Kidney capillary endothelial cell (primary cell): ENCODE measurements at regions not wholly inside any gene's neighbourhood (a gene's known extent, or its start where the extent isn't known, plus 50 kb on each side); places are given as distances from the start of the nearest gene placed in this dataset.
"Not testable (repeated sequence)": the region's sequence is repeated elsewhere in the genome, so short reads cannot be mapped to it uniquely, and the experiment has no call there.

ENCODE experiments used
- DNase-seq: peaks from one replicate; pipeline ENCODE4 v3.0.0-alpha.2; 2018; ENCODE audit warnings: low spot score

DNA sequence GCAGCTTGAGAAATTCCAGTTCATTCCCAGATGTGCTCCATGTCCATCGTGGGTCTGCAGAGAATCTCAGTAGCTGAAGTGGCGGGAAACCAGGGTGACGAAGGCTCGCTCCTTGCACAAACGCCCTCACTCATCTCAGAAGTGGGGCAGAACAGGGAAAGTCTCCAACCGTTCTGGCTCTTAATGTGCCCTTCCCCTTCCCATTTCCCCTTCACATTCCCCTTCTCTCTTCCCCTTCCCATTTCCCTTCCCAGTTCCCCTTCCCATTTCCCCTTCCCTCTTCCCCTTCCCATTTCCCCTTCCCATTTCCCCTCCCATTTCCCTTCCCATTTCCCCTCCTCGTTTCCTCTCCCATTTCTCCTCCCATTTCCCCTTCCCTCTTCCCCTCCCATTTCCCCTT lies 108.5 kb downstream of the OLFM1 start:
- not testable (repeated sequence) for DNase-seq

DNA sequence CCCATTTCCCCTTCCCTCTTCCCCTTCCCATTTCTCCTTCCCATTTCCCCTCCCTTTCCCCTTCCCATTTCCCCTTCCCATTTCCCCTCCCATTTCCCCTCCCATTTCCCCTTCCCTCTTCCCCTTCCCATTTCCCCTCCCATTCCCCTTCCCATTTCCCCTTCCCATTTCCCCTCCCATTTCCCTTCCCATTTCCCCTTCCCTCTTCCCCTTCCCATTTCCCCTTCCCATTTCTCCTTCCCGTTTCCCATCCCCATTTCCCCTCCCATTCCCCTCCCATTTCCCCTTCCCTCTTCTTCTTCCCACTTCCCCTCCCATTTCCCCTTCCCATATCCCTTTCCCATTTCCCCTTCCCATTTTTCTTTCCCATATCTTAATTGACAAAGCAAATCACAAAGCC lies 109.0 kb downstream of the OLFM1 start:
- no peak for DNase-seq

DNA sequence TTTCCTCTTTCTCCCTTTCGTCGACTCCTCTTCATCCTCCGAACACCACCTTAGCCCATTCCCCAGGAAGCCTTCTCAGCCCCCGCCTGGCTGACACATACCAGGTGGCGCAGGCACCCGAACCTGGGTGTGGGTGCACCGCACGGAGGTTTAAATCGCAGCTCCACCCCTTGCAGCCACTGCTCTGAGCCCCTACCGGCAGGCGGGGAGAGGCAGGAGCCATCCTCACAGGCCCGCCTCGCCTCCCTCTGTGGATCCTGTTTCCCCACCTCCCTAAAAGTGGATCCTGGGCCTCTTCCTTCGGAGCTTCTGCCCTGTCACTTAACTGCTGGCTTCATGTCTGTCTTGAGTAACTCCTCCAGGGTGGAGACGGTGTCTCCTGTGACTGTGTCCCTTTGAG lies 110.7 kb downstream of the OLFM1 start:
- no peak for DNase-seq

DNA sequence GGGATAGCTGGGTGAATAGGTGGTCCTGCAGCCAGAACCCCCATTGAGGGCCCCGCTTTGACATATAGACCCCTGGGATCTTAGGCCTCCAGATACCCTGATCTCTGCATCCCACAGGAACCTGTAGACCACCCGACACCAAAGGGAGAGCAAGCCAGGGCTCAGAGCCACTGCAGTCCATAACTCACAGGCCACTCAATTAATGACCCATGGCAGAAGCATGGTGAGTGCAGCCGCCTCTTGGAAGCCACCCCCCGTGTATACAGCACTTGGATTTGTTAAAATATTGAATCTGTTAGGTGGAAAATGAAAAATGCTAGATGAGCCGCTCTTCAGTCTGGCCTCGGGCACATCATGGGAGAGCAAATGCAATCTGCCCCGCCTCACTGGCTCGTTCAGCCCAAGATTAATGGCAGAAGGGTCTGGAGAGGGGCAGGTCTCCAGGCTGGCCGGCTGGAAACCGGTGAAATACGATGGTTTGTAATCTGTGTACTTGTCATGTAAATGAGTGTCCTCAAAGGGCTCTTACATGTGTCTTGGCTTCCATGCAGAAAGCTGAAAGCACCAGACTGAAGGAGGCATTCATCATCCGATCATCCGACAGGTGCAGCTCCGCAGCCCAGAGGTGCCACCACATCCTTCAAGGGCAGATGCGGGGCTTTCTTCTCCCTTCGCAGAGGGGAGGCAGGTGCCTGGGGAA lies 111.3 kb downstream of the OLFM1 start:
- no peak for DNase-seq

DNA sequence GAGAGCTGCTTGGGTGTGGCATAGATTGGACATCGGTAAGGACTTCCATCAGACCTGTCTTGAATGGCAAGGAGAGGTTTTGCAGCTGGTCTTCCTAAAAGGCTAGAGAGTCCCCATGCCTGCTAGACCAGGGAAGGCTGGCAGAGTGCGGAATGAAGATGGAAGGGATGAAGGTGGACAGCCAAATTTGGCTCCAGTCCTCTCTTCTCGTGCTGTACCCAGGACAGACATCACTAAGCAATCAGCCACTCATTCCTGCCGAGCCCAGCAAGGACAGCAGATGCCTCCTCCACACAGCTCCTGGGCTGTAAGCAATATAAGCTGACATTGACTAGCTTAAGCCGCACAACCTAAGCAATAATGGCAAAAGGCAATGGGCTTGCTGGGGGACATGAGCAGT lies 112.0 kb downstream of the OLFM1 start:
- DNase-seq: no peak

DNA sequence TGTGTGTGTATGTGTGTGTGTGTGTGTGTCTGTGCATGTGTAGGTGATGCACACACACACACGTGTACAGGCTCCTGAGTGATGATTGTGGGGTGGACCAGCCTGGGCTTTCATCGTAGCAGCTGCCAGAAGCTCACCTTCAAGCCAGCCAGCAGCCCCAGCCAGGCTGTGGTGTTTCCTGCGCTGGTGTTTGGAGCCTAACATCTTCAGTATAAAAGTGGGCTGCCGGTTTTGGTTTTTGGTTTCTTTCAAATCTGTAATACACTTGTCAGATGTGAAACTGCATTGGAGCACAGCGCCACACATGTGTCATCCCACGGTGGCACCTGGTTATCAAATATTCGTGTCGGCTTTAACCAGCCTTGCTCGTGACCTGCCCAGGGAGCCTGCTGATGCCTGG lies 114.2 kb downstream of the OLFM1 start:
- DNase-seq: no peak

DNA sequence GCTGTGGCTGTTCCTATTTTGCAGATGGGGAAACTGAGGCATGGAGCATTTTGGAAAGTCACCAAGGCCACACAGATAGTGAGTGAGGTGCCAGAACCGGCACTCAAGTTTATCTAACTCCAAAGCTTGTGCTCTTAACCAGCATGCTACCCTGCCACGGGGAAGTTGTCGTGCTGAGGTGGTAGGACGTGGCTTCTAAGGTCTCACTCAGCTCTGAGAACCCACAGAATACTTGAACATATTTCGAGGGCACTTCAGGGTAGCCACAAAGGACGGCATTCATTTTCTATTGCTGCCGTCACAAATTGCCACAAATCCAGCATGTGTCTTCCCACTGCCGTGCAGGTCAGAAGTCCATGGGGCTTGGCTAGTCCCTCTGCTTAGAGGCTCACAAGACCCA lies 116.7 kb downstream of the OLFM1 start:
- no peak for DNase-seq

DNA sequence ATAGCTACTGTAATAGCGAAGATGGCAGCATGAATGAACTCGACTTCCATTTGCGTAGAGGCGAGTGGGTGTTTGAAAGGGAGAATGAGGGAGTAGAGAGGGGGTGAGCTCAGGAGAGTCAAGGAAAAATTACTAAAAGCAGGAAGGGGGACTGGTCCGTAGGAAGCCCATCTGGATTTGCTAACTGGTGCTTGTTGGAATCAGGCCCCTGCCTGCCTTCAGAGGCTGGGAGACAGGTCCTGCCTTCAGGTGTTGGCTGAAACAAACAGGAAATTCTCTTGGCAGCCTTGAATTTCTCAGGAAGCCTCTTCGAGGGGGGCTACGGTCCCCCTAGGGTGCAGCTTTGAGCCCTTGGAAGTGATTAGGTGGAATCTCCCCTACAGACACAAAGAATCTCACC lies 121.7 kb downstream of the OLFM1 start:
- DNase-seq: no peak

DNA sequence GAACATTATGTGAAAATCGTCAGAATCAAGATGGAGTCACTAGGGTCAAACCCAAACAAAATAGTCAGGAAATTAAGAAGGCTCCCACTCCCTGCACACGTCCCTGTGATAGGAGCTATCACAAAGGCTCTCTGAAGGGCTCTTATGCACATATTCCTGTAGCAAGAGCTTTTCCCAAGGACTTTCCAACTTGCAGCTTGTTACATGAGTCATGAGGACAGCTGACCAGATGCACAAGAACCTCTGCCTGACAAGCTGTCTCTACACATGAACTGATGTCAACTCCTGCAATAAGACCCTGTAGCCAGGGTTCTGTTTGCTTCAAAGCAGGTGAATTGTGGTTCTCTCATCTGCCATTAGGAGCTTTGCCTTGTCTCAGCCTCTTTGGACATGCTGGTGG lies 122.4 kb downstream of the OLFM1 start:
- DNase-seq: no peak

DNA sequence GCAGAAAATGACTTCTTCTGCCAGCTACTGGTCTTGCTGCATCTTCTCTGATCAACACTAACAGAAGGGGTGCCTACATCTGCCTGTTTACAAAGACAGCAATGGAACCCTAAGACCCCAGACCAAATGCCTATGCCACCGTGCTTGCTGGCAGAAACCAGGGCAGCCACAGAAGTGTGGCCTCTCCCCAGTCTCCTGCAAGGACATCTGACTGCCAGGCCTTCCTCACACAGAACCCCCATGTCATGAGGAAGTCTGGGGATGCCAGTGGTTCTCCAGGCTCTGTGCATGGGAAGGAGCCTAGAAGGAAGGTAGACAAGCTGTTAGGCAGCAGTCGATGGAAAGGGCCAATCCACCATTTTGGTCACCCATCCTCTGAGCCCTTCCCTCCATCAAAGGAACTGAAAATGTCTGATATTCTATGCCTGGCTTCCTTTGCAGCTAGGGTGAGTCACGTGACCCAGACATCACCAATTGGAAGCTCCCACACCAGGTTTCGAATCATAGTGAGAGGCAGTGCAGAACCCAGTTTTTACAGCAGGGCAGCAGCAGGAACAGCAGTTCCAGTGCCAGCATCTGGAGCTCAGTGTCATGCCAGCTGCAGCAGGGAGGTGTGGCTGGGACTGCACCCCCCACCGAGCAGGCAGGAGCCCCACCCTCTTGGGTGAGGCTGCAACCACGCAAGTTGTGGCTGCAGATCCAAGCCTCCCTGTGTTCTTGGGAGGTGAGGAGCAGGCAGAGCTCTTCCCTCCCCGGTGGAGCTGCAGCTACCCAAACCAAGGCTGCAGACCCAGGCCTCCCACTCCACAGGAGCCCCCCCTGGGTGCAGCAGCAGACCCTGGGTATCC lies 123.4 kb downstream of the OLFM1 start:
- no peak for DNase-seq

DNA sequence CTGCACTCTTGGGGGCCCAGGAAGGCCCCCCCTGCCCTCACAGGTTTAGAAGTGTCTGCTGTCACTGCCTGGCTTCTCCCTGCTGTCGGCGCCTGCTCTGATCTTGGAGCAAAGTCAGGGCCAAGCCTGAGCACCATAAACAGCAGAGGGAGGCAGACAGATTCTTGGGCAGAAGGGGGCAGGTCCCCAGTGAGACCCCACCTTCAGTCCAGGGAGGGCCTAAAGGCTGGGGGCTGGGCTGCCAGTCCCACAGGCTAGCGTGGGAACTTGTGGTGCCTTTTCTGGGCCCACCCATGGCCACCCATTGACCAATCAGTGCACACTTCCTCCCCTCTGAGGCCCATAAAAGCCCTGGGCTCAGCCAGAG lies 124.0 kb downstream of the OLFM1 start:
- DNase-seq: no peak

DNA sequence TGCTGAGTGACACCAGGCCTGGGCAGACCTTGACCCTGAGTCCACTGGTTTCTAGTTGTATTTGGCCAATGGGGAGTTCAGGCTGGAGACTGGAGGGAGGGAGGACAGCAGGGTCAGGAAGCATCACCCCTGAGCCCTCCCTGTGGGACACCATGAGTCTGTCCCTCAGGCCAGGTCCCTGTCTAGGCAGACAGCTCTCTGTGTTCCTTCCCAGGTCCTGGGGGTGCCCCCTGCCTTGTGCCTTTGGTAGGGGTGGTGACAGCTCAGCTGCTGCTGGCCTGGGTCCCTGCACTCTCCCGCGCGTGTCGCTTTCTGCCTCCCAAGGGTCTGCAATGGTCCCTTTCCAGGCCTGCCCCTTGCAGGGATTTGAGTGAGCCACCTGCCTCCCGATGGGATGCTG lies 125.5 kb downstream of the OLFM1 start:
- no peak for DNase-seq

DNA sequence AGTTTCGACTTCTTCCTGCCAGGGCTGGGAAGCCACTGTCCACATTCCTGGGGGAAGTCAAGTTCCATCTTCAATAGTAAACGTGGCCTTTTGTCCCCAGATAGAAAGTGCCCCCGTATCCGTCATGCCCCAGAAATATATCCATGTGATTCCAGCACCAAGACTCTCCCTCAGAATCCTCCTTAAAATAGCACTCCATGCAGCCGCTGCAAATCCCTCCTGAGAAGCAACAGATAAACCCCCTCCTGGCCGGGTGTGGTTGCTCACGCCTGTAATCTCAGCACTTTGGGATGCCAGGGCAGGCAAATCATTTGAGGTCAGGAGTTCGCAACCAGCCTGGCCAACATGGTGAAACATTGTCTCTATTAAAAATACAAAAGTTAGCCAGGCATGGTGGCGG lies 126.1 kb downstream of the OLFM1 start:
- no peak for DNase-seq

DNA sequence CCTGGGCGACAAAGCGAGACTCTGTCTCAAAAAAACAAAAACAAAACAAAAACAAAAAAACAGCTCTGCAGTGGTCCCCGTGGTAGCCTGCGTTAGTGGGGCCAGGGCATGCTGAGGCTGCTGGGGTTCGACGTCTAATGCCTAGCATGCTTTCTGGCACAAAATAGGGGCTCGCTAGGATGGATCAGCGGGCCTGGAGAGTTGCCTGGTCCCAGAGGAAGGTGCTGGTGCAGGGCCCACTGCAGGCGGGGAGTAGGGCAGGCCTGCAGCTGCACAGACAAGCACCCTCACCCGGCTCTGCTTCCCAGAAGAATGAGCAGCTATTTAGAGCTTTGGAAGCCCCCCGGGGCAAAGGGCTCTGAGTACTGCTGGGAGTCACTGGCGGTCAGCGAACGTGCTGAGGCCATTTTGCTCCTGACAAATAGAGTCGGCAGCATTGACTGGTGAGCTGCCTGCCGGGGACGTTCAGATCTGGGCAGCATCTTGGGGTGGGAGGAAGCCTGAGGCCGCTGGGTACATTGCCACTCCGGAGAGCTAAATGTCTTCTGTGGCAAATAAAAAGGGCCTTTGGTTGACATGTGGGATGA lies 126.7 kb downstream of the OLFM1 start:
- DNase-seq: no peak

DNA sequence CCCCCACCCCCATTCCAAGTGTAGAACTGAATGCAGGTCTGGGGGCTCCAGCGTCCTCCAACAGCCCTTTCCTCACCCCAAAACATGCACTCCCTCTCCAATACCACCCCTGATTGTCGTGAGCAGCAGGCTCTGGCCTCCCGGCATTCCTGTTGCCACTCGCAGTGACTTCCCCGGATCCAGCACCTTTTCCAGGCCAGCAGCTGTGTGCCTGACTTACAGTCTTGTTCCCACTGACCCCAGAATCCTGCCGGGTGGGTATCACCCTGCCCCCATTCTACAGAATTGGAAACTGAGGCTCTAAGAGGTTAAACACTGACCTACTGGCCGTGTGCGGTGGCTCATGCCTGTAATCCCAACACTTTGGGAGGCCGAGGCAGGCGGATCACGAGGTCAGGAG lies 127.2 kb downstream of the OLFM1 start:
- DNase-seq: no peak

DNA sequence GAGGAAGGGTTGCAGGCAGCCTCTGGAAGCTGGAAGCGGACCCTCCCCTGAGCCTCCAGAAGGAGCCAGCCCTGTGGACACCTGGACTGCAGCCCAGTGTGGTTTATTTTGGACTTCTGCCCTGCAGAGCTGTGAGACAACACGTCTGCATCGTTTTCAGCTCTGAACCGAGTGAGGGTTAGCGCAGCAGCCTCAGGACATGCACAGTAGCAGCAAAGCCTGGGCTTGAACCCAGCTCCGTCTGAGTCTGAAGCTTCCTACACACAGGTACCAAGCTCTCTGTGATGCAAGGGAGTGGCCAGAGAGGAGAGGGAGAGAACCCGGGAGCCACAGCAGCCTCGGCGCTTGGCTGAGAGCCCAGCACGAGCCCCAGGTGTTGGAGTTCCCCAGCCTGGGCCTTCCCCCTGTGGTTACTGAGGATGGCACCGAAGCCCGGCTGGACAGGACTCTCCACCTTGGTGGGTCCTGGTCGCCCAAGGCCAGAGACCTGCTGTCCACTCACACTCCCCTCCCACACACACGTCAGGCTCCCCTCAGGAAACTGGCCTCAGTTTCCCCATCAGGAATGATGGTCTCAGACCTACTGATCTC lies 128.2 kb downstream of the OLFM1 start:
- DNase-seq: no peak

DNA sequence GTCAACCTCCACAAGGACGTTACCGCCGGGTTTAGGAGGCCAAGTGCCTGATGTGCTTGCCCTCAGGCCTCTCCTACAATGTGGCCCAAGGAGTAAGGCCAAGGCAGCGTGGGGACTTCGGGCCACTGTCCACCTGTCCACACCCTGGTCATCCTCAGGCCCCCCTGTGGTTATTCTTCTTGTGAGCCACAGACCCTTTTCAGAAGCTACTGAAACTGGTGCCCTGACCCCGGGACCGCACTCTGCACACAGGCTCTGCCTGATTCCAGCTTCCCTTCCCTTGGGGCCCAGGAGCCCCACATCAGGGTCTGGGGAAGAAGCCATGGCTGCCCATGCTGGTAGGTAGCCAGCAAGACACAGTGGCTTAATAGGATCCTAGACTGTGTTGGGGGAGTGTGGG lies 128.8 kb downstream of the OLFM1 start:
- DNase-seq: no peak

DNA sequence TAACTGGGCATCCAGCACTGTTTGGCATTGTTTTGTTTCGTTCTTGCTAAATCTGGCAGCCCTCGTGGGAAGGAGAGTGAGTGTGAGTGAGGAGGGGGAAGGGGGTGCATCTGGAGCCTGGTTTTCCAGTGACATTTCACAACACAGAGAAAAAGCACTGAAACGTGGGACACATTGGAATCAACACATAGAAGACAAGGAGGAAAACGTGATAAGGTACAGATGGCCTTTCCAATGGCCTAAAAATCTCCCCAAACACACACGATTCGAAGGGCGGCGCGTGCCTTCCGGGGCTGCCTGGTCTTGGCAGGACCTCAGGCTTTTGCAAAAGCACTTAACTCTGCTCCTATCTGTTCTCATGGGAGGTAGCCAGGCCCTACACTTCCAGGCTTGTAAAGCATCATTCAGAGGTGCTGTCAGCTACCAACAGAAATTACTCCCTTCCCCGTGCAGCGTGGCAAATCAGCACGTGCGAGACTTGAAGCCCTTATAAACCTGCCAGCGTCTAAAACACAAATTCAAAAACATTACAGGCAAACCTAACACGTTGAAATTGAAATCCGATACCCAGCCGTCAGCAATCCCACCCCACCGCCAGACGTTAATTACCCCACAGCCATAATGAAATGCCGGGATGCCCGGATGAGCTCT lies 129.4 kb downstream of the OLFM1 start:
- DNase-seq: no peak

DNA sequence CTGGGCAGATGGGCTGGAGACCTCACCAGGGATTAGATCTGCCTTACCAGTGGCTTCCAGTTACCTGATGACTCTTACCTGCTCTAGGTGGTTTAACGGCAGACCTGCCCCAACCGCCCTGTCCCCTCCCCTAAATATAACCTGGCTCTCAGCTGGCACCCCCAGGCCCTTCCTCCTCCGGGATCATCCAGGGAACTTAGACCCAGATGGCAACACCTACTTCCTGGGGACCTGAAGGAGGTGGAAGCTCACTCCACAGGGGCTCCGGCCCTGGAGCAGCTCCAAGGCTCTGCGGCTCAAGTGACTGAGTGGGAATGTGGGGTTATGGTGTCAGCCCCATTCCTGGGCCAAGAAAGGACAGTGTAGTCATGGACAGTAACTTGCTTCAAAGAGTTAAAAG lies 130.4 kb downstream of the OLFM1 start:
- no peak for DNase-seq

DNA sequence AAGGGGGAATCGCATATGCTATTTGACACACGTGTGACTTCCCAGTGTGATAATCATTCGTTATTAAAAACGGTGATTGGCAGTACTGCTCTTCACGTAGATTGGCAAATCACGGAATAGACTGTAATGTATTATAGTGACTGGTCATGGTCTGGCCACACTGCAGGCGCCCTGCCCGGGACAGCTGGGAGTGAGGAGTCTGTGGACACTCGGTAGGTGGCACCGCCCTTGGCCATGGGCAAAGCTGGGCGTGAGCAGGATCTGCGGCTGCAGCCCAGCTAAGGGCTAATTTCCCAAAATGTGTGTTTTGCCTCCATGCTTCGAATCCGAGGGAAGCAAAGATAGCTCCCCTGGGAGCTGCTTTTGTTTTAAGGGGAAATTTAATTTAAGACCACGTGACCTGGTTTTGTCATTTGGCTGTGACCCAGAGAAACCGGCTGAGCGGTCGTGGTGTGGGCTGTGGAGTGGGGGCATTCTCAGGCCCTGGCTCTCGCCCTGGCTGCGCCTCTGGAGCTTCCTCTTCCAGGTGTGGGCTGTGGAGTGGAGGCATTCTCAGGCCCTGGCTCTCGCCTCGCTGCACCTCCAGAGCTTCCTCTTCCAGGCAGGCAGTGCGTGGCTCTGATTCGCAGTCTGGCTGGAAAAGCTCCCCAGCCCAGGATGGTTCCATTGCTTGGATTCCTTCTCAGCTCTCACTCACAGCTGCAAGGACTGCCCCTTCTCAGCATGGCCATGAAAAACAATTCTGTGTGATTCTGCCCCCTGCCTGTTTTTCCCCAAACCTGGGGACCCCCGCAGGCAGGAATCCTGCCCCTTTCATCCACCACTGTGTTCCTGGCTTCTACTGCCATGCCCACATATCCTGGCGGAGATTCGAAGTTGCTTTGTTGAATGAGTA lies 131.1 kb downstream of the OLFM1 start:
- no peak for DNase-seq
